ENCODE measurements at regions not wholly inside any gene's neighbourhood (a gene's known extent, or its start where the extent isn't known, plus 50 kb on each side); places are given as distances from the start of the nearest gene placed in this dataset.

- TF ChIP-seq POLR2A (IDR thresholded peaks at IDR 0.05; ENCODE audit: low read depth, low read length) (no peak), POLR2AphosphoS5 (IDR thresholded peaks at IDR 0.05; ENCODE audit: low read depth, low read length) (no peak)
Observed at GRCh38 chr10:30117812-30118501, 58.6 kb upstream of the JCAD start.

Measured in GM12891 (cell line).